GM19395 (cell line): ENCODE measurements at regions not wholly inside any gene's neighbourhood (a gene's known extent, or its start where the extent isn't known, plus 50 kb on each side); places are given as distances from the start of the nearest gene placed in this dataset.

Experiments
- ATAC-seq: cut with Tn5 transposase; IDR thresholded peaks from one replicate; pipeline ENCODE4 v1.9.1; 2021; ENCODE audit warnings: mild to moderate bottlenecking, moderate library complexity; ENCODE audit not compliant: unreplicated experiment

DNA sequence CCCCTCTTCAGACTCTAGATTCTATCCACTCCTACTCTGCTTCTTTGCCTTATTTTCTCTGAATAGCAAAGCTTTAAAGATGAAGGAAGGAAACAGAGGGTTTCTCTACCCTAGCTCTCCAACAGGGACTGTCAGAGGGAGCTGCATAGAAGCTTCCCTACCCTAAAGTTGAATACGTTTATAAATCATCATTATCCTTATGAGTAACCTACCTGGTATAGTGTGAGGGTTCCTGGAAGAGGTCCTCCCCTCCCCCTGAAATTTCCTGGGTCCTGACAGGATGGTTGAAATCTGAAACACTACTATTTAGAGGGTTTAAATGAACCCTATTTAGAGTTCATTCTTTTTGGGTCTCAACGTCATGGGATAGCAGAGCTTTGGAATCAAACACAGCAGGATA lies 187.0 kb upstream of the RBPJ start:
- ATAC-seq, result no peak

- ATAC-seq, result no peak
These were observed 185.5 kb upstream of the RBPJ start for GRCh38 chr4:26135331-26135730.

- no peak for ATAC-seq
These were observed 184.2 kb upstream of the RBPJ start for GRCh38 chr4:26136615-26137014.

- ATAC-seq, result no peak
These were observed 183.5 kb upstream of the RBPJ start for GRCh38 chr4:26137288-26137687.

GRCh38 chr4:26139310-26139924 lies 181.4 kb upstream of the RBPJ start:
- ATAC-seq, result no peak

- no peak for ATAC-seq
These were observed 180.5 kb upstream of the RBPJ start for GRCh38 chr4:26140150-26140898.

- ATAC-seq, result no peak
These were observed 179.6 kb upstream of the RBPJ start for GRCh38 chr4:26141051-26141721.

GRCh38 chr4:26141911-26142638 lies 178.7 kb upstream of the RBPJ start:
- no peak for ATAC-seq

DNA sequence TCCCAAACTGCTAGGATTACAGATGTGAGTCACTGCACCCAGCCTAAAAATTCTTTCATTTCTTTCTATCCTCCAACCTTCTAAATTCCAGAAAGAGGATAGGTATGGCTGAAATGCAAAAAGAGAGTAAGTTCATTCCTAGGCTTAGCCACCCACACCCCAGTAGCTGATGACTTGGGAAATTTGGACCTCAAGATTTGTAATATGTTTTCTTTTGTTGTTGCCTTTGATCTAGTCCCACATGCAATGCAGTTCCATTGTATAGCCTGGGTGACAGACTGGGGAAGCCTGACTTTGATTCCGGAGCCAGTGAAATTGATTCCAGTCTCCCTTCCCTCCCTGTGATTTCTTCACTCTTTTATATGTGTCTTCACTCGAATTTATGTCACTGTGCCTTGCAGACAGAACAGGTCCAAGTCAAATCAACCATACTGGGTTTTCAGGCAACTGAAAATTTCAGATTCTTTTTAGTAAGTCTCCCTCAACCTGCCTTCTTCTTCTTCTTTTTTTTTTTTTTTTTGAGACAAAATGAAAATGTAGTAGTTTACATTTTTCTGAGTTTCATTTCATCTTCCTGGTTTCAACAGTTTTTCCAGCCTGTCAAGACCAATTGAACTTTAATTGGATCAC lies 176.2 kb upstream of the RBPJ start:
- no peak for ATAC-seq

- ATAC-seq, result no peak
These were observed 175.6 kb upstream of the RBPJ start for GRCh38 chr4:26145212-26145611.

GRCh38 chr4:26148927-26149326 lies 171.9 kb upstream of the RBPJ start:
- ATAC-seq, result no peak

- no peak for ATAC-seq
These were observed 169.9 kb upstream of the RBPJ start for GRCh38 chr4:26150948-26151347.

DNA sequence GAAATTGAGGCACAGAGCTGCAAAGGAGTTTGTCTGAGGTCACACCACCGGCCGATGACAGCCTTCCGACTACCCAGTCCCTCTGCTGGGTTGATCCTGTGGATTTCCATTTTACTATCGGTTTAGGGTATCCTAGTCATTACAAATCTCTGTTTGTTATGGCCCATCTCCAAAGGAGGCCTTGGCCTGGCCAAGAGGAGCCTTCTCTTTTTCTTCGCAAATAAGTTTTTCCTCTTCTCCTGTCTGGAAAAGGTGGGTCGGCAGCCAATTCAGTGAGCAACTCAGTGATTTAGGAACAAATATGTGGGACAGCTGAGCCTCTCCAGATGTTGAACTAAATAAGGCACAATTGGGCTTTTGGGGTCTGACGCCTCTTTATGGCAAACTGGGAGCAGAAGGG lies 169.2 kb upstream of the RBPJ start:
- ATAC-seq, result no peak

GRCh38 chr4:26152056-26152455 lies 168.8 kb upstream of the RBPJ start:
- ATAC-seq, result no peak

- no peak for ATAC-seq
These were observed 163.3 kb upstream of the RBPJ start for GRCh38 chr4:26157541-26157940.

GRCh38 chr4:26160591-26160990 lies 160.2 kb upstream of the RBPJ start:
- no peak for ATAC-seq

GRCh38 chr4:26161030-26161824 lies 159.6 kb upstream of the RBPJ start:
- ATAC-seq, result no peak

DNA sequence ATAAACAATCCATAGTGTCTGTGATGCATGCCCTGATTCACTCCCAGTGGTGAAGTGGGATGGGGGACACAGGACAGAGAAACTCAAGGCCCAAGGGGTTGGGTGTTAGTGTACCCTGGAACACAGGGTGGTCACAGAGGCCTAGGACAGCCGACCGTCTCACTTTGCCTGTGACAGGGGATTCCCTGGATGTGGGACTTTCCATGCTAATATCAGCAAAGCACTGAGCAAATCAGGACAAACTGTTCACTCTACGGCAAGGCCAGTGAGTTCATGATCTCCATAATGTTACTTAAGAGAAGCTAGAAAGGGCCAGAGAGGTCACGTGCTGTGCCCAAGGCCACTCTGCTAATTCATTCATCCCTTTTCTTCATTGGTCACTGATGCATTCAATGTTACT lies 158.7 kb upstream of the RBPJ start:
- no peak for ATAC-seq

DNA sequence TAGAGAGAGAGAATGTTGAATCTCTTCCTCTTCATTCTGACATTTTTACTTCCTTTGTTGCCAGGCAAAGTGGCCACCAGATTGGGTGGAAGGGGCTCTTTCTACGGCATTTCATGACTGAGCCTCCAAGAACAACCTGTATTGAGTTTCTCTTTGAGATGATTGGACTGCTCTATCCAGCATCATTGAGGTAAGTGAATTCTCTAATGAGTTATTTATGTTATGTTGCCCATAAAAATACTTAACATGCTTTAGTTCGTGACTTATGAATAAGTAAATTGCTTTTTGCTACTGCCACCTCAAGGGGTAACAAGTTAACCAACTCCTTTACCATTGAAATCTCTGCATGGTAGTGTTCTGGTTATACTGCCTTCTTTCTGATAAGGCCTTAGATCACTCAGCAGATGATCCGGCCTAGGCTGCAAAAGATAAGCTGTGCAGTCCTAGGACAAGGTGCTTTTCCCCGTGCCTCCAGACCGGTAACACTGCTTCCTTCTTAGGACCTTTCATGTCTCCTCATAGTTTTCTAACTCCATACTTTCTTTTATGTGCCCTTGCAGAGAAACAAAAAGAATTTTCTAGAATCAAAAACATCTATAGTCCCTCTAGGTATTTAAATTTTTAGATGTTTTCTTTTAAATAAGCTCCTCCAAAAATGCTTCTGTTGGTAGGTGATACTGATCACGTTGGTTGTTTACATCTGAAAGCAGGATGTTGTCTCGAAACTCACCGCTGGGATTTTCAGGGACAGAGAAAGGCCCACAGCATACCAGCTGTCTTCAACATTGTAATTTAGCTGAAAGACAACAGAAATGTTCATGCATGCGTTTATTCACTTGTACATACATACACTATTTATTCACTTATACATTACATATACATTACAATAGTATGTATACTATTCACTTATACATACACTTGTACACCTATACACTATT lies 157.1 kb upstream of the RBPJ start:
- no peak for ATAC-seq
